SK-MEL-5 (cell line): ENCODE measurements at regions not wholly inside any gene's neighbourhood (a gene's known extent, or its start where the extent isn't known, plus 50 kb on each side); places are given as distances from the start of the nearest gene placed in this dataset.

Experiments
- DNase-seq: peaks from one replicate; pipeline ENCODE4 v3.0.0-alpha.2; 2016; ENCODE audit warnings: low read depth, low spot score
- in situ Hi-C: cut with HindIII; loops from 2 replicates; pipeline ENCODE4 v1.10.0; 2016; ENCODE audit warnings: low sequenced_read_pairs, high pct_unique_total_duplicates, low pct_unique_long_range_greater_than_20kb

- in situ Hi-C loops: no loop called here
- DNase-seq: no peak
Observed at GRCh38 chr1:98103617-98104285, 182.9 kb upstream of the DPYD start.

GRCh38 chr1:98102345-98103030 lies 181.7 kb upstream of the DPYD start:
- DNase-seq: no peak

GRCh38 chr1:98101364-98101763 lies 180.5 kb upstream of the DPYD start:
- in situ Hi-C loops: no loop called here
- no peak for DNase-seq

More at GRCh38 chr1:98102345-98103030, 181.7 kb upstream of the DPYD start:
- in situ Hi-C loops: no loop called here

GRCh38 chr1:98099501-98099900 lies 178.7 kb upstream of the DPYD start:
- in situ Hi-C loops: no loop called here

GRCh38 chr1:98098473-98098872 lies 177.6 kb upstream of the DPYD start:
- no peak for DNase-seq
- in situ Hi-C loops: no loop called here

More at GRCh38 chr1:98099501-98099900, 178.7 kb upstream of the DPYD start:
- DNase-seq: no peak

GRCh38 chr1:98090351-98090750 lies 169.5 kb upstream of the DPYD start:
- in situ Hi-C loops: no loop called here

GRCh38 chr1:98088381-98088780 lies 167.5 kb upstream of the DPYD start:
- in situ Hi-C loops: no loop called here
- no peak for DNase-seq

More at GRCh38 chr1:98090351-98090750, 169.5 kb upstream of the DPYD start:
- no peak for DNase-seq

- in situ Hi-C loops: no loop called here
- no peak for DNase-seq
Observed at GRCh38 chr1:98086796-98087441, 166.1 kb upstream of the DPYD start.

- in situ Hi-C loops: no loop called here
- DNase-seq: no peak
Observed at GRCh38 chr1:98086156-98086555, 165.3 kb upstream of the DPYD start.

GRCh38 chr1:98084188-98084587 lies 163.4 kb upstream of the DPYD start:
- DNase-seq: no peak
- in situ Hi-C loops: no loop called here

- in situ Hi-C loops: no loop called here
- DNase-seq: no peak
Observed at GRCh38 chr1:98081944-98082343, 161.1 kb upstream of the DPYD start.

- in situ Hi-C loops: no loop called here
- no peak for DNase-seq
Observed at GRCh38 chr1:98078596-98078995, 157.8 kb upstream of the DPYD start.

- DNase-seq: no peak
- in situ Hi-C loops: no loop called here
Observed at GRCh38 chr1:98077691-98078090, 156.9 kb upstream of the DPYD start.

GRCh38 chr1:98075626-98076025 lies 154.8 kb upstream of the DPYD start:
- no peak for DNase-seq
- in situ Hi-C loops: no loop called here

- in situ Hi-C loops: no loop called here
- DNase-seq: no peak
Observed at GRCh38 chr1:98073823-98074222, 153.0 kb upstream of the DPYD start.

GRCh38 chr1:98073106-98073505 lies 152.3 kb upstream of the DPYD start:
- DNase-seq: no peak
- in situ Hi-C loops: no loop called here

GRCh38 chr1:98072047-98072446 lies 151.2 kb upstream of the DPYD start:
- in situ Hi-C loops: no loop called here
- DNase-seq: no peak

- in situ Hi-C loops: no loop called here
- DNase-seq: no peak
Observed at GRCh38 chr1:98068016-98068415, 147.2 kb upstream of the DPYD start.

GRCh38 chr1:98066911-98067310 lies 146.1 kb upstream of the DPYD start:
- DNase-seq: no peak
- in situ Hi-C loops: no loop called here
